Stimulated activated CD8-positive, alpha-beta memory T cell treated with anti-CD3 and anti-CD28 coated beads, Interleukin-7, amount 100 ng/mL, for 48 hours (primary cell): ENCODE measurements at regions not wholly inside any gene's neighbourhood (a gene's known extent, or its start where the extent isn't known, plus 50 kb on each side); places are given as distances from the start of the nearest gene placed in this dataset.

ENCODE experiments used
- DNase-seq, 2 donors: peaks; one replicate each; pipeline ENCODE4 v3.0.0-alpha.2; 2020; ENCODE audit warnings: low read depth in 1 of 2; ENCODE audit errors: extremely low read depth in 1 of 2

DNA sequence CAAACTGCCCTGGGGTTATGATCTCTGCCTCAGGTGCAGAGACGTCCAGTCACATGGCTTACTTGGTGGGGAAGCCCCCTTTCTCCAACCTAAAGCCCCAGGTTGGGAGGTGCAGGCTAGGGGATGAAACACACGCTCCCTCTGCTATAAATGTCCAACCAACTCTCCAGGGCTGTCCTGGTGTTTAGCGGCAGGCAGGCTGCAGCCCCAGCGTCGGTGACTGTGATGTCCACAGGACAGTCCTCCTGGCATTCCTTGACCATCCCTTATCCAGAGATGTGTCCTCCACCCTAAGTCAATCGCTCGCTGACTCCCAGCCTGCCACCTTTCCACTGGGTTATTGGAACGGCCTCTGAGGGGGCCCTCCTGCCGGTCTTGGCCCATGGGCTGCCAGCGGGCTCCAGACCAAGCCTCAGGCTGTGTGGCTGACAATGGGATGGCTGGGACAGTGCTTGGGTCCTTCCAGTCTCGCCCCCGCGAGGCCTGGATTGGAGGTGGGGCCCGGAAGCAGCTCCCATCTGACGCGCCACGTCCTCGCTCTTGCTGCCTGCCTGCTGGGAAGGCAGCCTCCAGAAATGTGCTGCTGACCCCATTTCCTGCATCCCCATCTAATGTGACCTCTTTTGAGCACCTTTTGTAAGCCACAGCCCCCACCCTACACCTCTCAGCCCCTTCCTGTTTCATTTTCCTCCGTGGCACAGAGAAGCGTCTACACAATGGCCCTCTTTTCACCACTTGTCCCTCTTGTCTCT is 60.8 kb upstream of the ADRA2C start:
- no peak for DNase-seq

DNA sequence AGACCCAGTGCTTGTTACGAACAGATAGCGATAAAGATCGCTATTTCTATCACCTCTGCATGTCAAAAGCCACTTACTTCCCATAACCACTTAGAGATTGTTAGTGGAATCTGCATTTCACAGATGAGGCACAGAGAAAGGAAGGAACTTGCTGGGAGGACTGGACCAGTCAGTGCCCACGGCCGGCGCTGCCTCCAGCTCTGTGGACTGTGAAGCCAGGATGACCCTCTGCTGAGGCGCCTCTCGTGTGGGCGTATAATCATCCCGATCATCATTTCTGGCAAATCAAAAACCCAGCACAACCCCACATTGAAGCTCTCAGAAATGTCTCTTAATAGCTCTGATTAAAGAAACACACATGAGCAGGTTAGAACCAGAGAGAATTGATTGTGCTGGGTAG is 61.5 kb upstream of the ADRA2C start:
- no peak for DNase-seq

GRCh38 chr4:3703677-3704521 is 62.3 kb upstream of the ADRA2C start:
- no peak for DNase-seq

GRCh38 chr4:3703343-3703676 is 62.9 kb upstream of the ADRA2C start:
- DNase-seq: no peak

DNA sequence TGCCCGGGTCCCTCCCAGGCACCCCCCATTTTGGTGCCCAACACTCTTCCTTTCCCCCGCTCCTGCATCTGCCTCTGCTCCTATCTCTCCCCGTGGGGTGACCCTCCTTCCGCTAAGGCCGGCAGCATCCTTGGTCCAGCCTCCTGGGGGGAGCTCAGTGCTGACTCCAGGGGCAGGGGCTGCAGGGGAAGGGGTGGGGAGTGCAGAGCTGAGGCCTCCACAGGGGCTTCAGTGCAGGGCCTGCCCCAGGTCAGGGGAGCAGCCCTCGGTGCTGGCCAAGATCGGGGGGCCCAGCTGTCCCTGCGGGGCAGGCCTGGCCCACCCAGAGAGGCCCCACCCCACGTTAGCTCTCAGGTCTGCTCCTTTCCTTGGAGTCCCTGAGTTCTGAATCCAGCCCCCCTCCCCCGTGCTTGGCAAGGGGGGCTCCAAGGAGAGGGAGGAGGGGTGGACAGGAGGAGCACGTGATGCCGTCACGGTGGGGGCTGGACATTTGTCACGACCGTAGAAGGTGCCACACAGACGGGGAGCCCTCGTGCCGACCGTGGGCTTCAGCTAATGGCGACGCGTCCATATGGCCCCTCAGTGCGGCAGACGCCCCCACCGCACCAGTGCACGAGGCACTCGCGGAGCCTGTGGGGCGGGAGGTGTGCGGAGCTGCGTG is 63.5 kb upstream of the ADRA2C start:
- DNase-seq: no peak

DNA sequence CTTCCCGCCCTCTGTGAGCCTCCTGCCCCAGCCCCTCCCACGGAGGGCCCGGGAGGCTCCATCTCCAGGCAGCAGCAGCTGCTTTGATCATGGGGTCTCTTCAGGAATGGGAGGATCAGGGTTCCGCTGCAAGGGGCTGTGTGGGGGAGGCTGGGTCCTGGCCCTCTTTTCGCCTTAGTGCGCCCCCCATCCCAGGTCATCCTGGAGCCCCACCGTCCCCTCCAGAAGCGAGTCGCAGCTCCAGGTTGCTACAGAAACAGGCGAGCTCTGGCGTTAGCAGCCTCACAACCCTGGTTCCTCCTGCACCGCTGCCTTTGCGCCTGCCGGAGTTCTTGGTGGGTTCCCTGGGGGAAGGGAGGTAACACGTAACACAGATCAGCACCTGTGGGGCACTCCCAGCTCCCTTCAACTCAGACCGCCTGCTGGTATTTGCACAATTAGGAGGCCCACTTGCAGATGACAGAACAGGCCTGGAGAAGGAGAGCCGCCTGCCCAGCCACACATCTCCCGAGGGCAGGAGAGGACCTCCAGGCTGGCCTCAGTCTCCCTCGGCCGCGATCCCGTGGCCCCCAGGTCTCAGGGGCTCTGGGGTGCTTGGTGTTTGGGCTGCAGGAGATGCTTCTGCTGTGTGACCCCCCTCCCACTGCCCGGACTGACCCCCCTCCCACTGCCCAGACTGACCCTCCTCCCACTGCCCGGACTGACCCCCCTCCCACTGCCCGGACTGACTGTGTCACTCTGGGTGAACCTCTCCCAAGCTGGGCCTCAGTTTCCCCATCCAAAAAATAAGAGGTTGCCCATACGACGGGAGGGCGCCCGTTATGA is 64.2 kb upstream of the ADRA2C start:
- no peak for DNase-seq

- DNase-seq: no peak
Measured at GRCh38 chr4:3701271-3701734, 64.9 kb upstream of the ADRA2C start.

GRCh38 chr4:3700736-3701135 is 65.4 kb upstream of the ADRA2C start:
- DNase-seq: no peak

GRCh38 chr4:3700223-3700622 is 66.0 kb upstream of the ADRA2C start:
- no peak for DNase-seq

- DNase-seq: no peak
Measured at GRCh38 chr4:3699678-3700077, 66.5 kb upstream of the ADRA2C start.

GRCh38 chr4:3699261-3699660 is 66.9 kb upstream of the ADRA2C start:
- DNase-seq: no peak

- no peak for DNase-seq
Measured at GRCh38 chr4:3697033-3697432, 69.2 kb upstream of the ADRA2C start.

GRCh38 chr4:3690551-3691152 is 75.5 kb upstream of the ADRA2C start:
- no peak for DNase-seq

GRCh38 chr4:3689576-3690550 is 76.3 kb upstream of the ADRA2C start:
- no peak for DNase-seq

- no peak for DNase-seq
Measured at GRCh38 chr4:3689006-3689405, 77.2 kb upstream of the ADRA2C start.

- DNase-seq: no peak
Measured at GRCh38 chr4:3688018-3688998, 77.9 kb upstream of the ADRA2C start.

DNA sequence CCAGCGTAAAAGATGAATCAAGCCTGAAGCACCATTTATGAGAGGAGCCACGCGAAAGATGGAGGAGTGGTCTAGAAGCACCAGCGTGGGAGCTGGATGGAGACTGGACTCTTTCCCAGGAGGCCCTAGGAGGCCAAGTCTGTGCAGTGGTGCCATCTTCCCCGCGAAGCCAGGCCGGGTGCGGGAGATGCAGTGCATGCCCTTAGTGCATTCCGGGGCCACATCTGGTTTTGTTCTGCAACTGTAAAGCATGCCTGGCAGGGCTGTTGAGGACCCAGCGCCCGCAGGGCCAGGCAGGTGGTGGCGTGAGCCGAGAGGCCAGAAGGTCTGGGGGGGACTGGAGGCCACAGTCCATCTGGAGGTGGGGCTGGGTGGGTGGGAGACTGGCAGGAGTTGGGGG is 78.6 kb upstream of the ADRA2C start:
- DNase-seq: no peak

GRCh38 chr4:3686753-3687152 is 79.4 kb upstream of the ADRA2C start:
- DNase-seq: no peak
